ENCODE measurements at regions not wholly inside any gene's neighbourhood (a gene's known extent, or its start where the extent isn't known, plus 50 kb on each side); places are given as distances from the start of the nearest gene placed in this dataset.

DNA sequence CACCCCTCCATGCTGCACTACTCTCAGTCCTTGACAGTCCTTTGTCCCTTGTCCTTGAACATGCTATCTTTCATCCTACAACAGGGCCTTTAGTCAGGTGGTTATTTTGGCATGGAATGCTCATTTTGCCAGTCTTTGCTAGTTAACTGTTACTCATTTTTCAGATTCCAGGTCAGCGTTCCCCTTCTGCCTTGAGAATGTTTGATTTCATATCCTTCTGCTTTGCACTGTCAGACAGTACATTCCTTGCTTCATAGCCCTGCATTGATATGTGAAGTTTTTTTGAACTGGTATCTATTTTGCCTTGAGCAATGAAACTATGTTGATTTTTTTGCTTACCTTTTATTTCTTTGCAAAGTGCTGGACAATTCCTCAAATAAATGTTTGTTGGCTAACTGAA lies 638.2 kb upstream of the SEMA6A start:
- TF ChIP-seq, protein P1, sequence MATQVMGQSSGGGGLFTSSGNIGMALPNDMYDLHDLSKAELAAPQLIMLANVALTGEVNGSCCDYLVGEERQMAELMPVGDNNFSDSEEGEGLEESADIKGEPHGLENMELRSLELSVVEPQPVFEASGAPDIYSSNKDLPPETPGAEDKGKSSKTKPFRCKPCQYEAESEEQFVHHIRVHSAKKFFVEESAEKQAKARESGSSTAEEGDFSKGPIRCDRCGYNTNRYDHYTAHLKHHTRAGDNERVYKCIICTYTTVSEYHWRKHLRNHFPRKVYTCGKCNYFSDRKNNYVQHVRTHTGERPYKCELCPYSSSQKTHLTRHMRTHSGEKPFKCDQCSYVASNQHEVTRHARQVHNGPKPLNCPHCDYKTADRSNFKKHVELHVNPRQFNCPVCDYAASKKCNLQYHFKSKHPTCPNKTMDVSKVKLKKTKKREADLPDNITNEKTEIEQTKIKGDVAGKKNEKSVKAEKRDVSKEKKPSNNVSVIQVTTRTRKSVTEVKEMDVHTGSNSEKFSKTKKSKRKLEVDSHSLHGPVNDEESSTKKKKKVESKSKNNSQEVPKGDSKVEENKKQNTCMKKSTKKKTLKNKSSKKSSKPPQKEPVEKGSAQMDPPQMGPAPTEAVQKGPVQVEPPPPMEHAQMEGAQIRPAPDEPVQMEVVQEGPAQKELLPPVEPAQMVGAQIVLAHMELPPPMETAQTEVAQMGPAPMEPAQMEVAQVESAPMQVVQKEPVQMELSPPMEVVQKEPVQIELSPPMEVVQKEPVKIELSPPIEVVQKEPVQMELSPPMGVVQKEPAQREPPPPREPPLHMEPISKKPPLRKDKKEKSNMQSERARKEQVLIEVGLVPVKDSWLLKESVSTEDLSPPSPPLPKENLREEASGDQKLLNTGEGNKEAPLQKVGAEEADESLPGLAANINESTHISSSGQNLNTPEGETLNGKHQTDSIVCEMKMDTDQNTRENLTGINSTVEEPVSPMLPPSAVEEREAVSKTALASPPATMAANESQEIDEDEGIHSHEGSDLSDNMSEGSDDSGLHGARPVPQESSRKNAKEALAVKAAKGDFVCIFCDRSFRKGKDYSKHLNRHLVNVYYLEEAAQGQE (IDR thresholded peaks at IDR 0.05; ENCODE audit: borderline replicate concordance): no peak
- TF ChIP-seq EP300 (conservative IDR thresholded peaks at IDR 0.05; ENCODE audit: poor library complexity, severe bottlenecking) (no peak), MXI1 (conservative IDR thresholded peaks at IDR 0.05; ENCODE audit: poor library complexity, severe bottlenecking) (no peak)
- TF ChIP-seq, protein P2, sequence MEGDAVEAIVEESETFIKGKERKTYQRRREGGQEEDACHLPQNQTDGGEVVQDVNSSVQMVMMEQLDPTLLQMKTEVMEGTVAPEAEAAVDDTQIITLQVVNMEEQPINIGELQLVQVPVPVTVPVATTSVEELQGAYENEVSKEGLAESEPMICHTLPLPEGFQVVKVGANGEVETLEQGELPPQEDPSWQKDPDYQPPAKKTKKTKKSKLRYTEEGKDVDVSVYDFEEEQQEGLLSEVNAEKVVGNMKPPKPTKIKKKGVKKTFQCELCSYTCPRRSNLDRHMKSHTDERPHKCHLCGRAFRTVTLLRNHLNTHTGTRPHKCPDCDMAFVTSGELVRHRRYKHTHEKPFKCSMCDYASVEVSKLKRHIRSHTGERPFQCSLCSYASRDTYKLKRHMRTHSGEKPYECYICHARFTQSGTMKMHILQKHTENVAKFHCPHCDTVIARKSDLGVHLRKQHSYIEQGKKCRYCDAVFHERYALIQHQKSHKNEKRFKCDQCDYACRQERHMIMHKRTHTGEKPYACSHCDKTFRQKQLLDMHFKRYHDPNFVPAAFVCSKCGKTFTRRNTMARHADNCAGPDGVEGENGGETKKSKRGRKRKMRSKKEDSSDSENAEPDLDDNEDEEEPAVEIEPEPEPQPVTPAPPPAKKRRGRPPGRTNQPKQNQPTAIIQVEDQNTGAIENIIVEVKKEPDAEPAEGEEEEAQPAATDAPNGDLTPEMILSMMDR (IDR thresholded peaks at IDR 0.05; ENCODE audit: poor library complexity, severe bottlenecking): no peak
- H2AFZ ChIP-seq (ENCODE audit: low read depth, low read length): no peak overlapping the region
- no peak overlapping the region for H3K4me3 ChIP-seq (ENCODE audit: low read length)
- H3K4me2 ChIP-seq (ENCODE audit: low read length): no peak overlapping the region
- no peaks in the 10 kb centered on the region for H3F3A ChIP-seq (ENCODE audit: insufficient read depth, low read length, poor library complexity, severe bottlenecking)
- H3K36me3 ChIP-seq (ENCODE audit: insufficient read depth, low read length): no peaks in the 10 kb centered on the region
- H3K9me2 ChIP-seq (ENCODE audit: insufficient read depth, low read length): no peaks in the 10 kb centered on the region
- H3K27ac ChIP-seq (ENCODE audit: low read length): no peak overlapping the region
- no peaks in the 10 kb centered on the region for H3K27me3 ChIP-seq (ENCODE audit: insufficient read depth, low read depth, low read length)
- no peak overlapping the region for H3K9ac ChIP-seq (ENCODE audit: low read length)
- H3K9me3 ChIP-seq (ENCODE audit: low read length): no peaks in the 10 kb centered on the region
- H4K20me1 ChIP-seq (ENCODE audit: insufficient read depth): no peaks in the 10 kb centered on the region
- no peaks in the 10 kb centered on the region for H3K79me2 ChIP-seq (replicated peaks; ENCODE audit: insufficient read depth, low read length)

DNA sequence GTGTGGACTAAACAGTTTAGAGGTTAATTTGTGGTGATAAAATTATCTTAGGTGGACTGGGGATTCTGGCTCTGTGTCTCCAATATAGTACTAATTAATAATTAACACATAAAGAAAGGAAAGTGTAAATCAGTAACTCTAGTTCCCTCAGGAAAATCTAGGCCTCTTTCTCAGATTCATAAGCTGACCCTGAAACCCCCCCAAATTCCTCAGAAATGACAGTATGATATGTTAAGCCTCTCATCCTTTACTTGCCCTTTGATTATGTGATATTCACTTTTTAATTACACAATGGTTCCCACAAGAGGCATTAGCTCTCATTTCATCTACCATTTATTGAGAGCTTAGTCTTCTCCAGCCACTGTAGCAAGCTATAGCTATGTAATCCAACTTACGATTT lies 636.2 kb upstream of the SEMA6A start:
- Histone ChIP-seq H3K9me3 (ENCODE audit: low read length) (no peaks in the 10 kb centered on the region), H3K9ac (ENCODE audit: low read length) (no peak overlapping the region), H3K36me3 (ENCODE audit: insufficient read depth, low read length) (no peaks in the 10 kb centered on the region), H2AFZ (ENCODE audit: low read depth, low read length) (no peak overlapping the region), H3K27me3 (ENCODE audit: insufficient read depth, low read depth, low read length) (no peaks in the 10 kb centered on the region), H3K27ac (ENCODE audit: low read length) (no peak overlapping the region), H3K4me3 (ENCODE audit: low read length) (no peak overlapping the region), H4K20me1 (ENCODE audit: insufficient read depth) (no peaks in the 10 kb centered on the region), H3F3A (ENCODE audit: insufficient read depth, low read length, poor library complexity, severe bottlenecking) (no peaks in the 10 kb centered on the region), H3K4me2 (ENCODE audit: low read length) (no peak overlapping the region), H3K79me2 (replicated peaks; ENCODE audit: insufficient read depth, low read length) (no peaks in the 10 kb centered on the region), H3K9me2 (ENCODE audit: insufficient read depth, low read length) (no peaks in the 10 kb centered on the region)
- TF ChIP-seq, protein P2 (IDR thresholded peaks at IDR 0.05; ENCODE audit: poor library complexity, severe bottlenecking): no peak
- TF ChIP-seq POLR2AphosphoS5 (IDR thresholded peaks at IDR 0.05) (no peak), TAF1 (IDR thresholded peaks at IDR 0.05; ENCODE audit: low read depth) (no peak), EZH2 (IDR thresholded peaks at IDR 0.05; ENCODE audit: borderline replicate concordance, insufficient read depth, low read length, poor library complexity, severe bottlenecking) (no peak), RAD21 (conservative IDR thresholded peaks at IDR 0.05) (no peak), EP300 (conservative IDR thresholded peaks at IDR 0.05; ENCODE audit: poor library complexity, severe bottlenecking) (no peak), SMC3 (conservative IDR thresholded peaks at IDR 0.05; ENCODE audit: poor library complexity) (no peak), MXI1 (conservative IDR thresholded peaks at IDR 0.05; ENCODE audit: poor library complexity, severe bottlenecking) (no peak)
- TF ChIP-seq, protein P1 (IDR thresholded peaks at IDR 0.05; ENCODE audit: borderline replicate concordance): no peak
